Suprapubic skin (tissue), 4 donors: ENCODE measurements at regions not wholly inside any gene's neighbourhood (a gene's known extent, or its start where the extent isn't known, plus 50 kb on each side); places are given as distances from the start of the nearest gene placed in this dataset.

Experiments
- CTCF ChIP-seq, 2 donors: fragments of 200-600 bp in 1 of 2; fragments of 450-650 bp in 1 of 2; sonication (generic) in 1 of 2; IDR thresholded peaks; one replicate each; pipeline ENCODE4 v1.5.1; 2016 to 2019; ENCODE audit warnings: antibody characterized with exemption in 2 of 2, mild to moderate bottlenecking in 1 of 2, moderate library complexity in 1 of 2
- POLR2A ChIP-seq, 2 donors: fragments of 450-650 bp; IDR thresholded peaks; one replicate each; pipeline ENCODE4 v1.6.1; 2017; ENCODE audit warnings: antibody characterized with exemption in 2 of 2, mild to moderate bottlenecking in 2 of 2, moderate library complexity in 2 of 2
- POLR2AphosphoS5 ChIP-seq, 3 donors: sonication (generic); formaldehyde crosslinking; IDR thresholded peaks; one replicate each; pipeline ENCODE4 v1.6.1; 2017; ENCODE audit warnings: antibody characterized with exemption in 3 of 3

GRCh38 chr1:38746402-38746935, 113.1 kb downstream of the RRAGC start:
- no peak for TF ChIP-seq CTCF (IDR thresholded peaks at IDR 0.05)
- no peak for TF ChIP-seq POLR2AphosphoS5 (IDR thresholded peaks at IDR 0.05)
- no peak for TF ChIP-seq POLR2A (IDR thresholded peaks at IDR 0.05)
